CD14-positive monocyte (primary cell): ENCODE measurements at regions not wholly inside any gene's neighbourhood (a gene's known extent, or its start where the extent isn't known, plus 50 kb on each side); places are given as distances from the start of the nearest gene placed in this dataset.

Experiments used
- DNase-seq, 3 donors: peaks; one replicate each; pipeline ENCODE4 v3.0.0-alpha.2; 2011 to 2022
- H2AFZ ChIP-seq: 2 replicates; pipeline ENCODE4 v1.6.0; 2012; ENCODE audit warnings: mild to moderate bottlenecking, low read depth, low read length, inconsistent platforms; ENCODE audit not compliant: insufficient read depth, poor library complexity, severe bottlenecking
- H3K27ac ChIP-seq, 2 donors: 1 replicate in 1 of 2; 2 replicates in 1 of 2; pipeline ENCODE4 v1.5.1; 2012 to 2013; ENCODE audit warnings: low read length in 2 of 2, control low read depth in 1 of 2, inconsistent platforms in 1 of 2, low read depth in 1 of 2, mild to moderate bottlenecking in 1 of 2
- H3K27me3 ChIP-seq, 2 donors: one replicate each; pipeline versions ENCODE4 v1.6.0 to v1.6.1; 2011 to 2013; ENCODE audit warnings: low read length in 2 of 2; ENCODE audit not compliant: control insufficient read depth in 2 of 2, insufficient read depth in 2 of 2
- H3K36me3 ChIP-seq, 2 donors: replicated peaks in 1 of 2; 1 replicate in 1 of 2; 2 replicates in 1 of 2; pipeline versions ENCODE4 v1.5.1 to v1.6.1; 2012 to 2013; ENCODE audit warnings: low read length in 2 of 2, control low read depth in 1 of 2, inconsistent platforms in 1 of 2, mild to moderate bottlenecking in 1 of 2; ENCODE audit not compliant: insufficient read depth in 2 of 2, control insufficient read depth in 1 of 2
- H3K4me1 ChIP-seq, 2 donors: 1 replicate in 1 of 2; 2 replicates in 1 of 2; pipeline versions ENCODE4 v1.5.1 to v1.6.1; 2012 to 2013; ENCODE audit warnings: low read length in 2 of 2, control low read depth in 1 of 2, inconsistent platforms in 1 of 2, mild to moderate bottlenecking in 1 of 2, moderate library complexity in 1 of 2; ENCODE audit not compliant: insufficient read depth in 2 of 2, control insufficient read depth in 1 of 2
- H3K4me2 ChIP-seq: replicated peaks from 2 replicates; pipeline ENCODE3; 2012; ENCODE audit warnings: low read length, moderate library complexity, mild to moderate bottlenecking; ENCODE audit not compliant: poor library complexity, severe bottlenecking; ENCODE audit errors: extremely low read depth
- H3K4me3 ChIP-seq, 3 experiments: fragments of 200-600 bp in 1 of 3; sonication (generic) in 1 of 3; replicated peaks in 1 of 3; 1 replicate in 2 of 3; 2 replicates in 1 of 3; pipeline ENCODE4 v1.5.1; 2011 to 2013; ENCODE audit warnings: low read length in 3 of 3, mild to moderate bottlenecking in 3 of 3, control low read depth in 2 of 3, low read depth in 2 of 3, inconsistent platforms in 1 of 3, moderate library complexity in 1 of 3
- H3K79me2 ChIP-seq: 2 replicates; pipeline ENCODE4 v1.6.0; 2012; ENCODE audit warnings: mild to moderate bottlenecking, control low read depth, inconsistent platforms, low read length, moderate library complexity; ENCODE audit not compliant: insufficient read depth
- H3K9ac ChIP-seq: 2 replicates; pipeline ENCODE4 v1.6.0; 2017; ENCODE audit warnings: low read length, mild to moderate bottlenecking; ENCODE audit not compliant: insufficient read depth, poor library complexity, severe bottlenecking
- H3K9me3 ChIP-seq, 2 donors: replicated peaks in 1 of 2; 1 replicate in 1 of 2; 2 replicates in 1 of 2; pipeline versions ENCODE4 v1.5.1 to v1.6.1; 2012 to 2013; ENCODE audit warnings: low read length in 2 of 2, control low read depth in 1 of 2; ENCODE audit not compliant: control insufficient read depth in 1 of 2, insufficient read depth in 1 of 2
- H4K20me1 ChIP-seq: 2 replicates; pipeline ENCODE4 v1.6.0; 2012; ENCODE audit warnings: mild to moderate bottlenecking, low read length, control low read depth, moderate library complexity; ENCODE audit not compliant: insufficient read depth
- H3K27ac Mint-ChIP-seq, 7 donors: one replicate each; pipeline ENCODE4 v1.8.0; 2020; ENCODE audit warnings: mild to moderate bottlenecking in 7 of 7, mixed read lengths in 7 of 7, moderate library complexity in 6 of 7, inconsistent platforms in 2 of 7
- H3K27me3 Mint-ChIP-seq, 3 donors: one replicate each; pipeline ENCODE4 v1.8.0; 2021 to 2022; ENCODE audit warnings: low read depth in 3 of 3, mild to moderate bottlenecking in 3 of 3, mixed read lengths in 3 of 3, moderate library complexity in 3 of 3, inconsistent platforms in 1 of 3
- H3K36me3 Mint-ChIP-seq, 2 donors: one replicate each; pipeline ENCODE4 v1.8.0; 2020; ENCODE audit warnings: mixed read lengths in 2 of 2, inconsistent platforms in 1 of 2, mild to moderate bottlenecking in 1 of 2
- H3K4me1 Mint-ChIP-seq: one replicate; pipeline ENCODE4 v1.8.0; 2020; ENCODE audit warnings: mild to moderate bottlenecking, mixed read lengths
- H3K4me3 Mint-ChIP-seq, 2 donors: one replicate each; pipeline ENCODE4 v1.8.0; 2020; ENCODE audit warnings: mild to moderate bottlenecking in 2 of 2, mixed read lengths in 2 of 2, moderate library complexity in 1 of 2
- H3K9me3 Mint-ChIP-seq, 7 donors: one replicate each; pipeline ENCODE4 v1.8.0; 2020 to 2022; ENCODE audit warnings: mixed read lengths in 7 of 7, mild to moderate bottlenecking in 6 of 7, moderate library complexity in 6 of 7, inconsistent platforms in 2 of 7
- CTCF ChIP-seq: fragments of 200-600 bp; IDR thresholded peaks from one replicate; pipeline ENCODE4 v1.8.0; 2022; ENCODE audit warnings: antibody characterized with exemption, mild to moderate bottlenecking
- WGBS: methylation state at CpG from one replicate; pipeline ENCODE4 v1.1.5; 2013; ENCODE audit warnings: missing lambda C conversion rate; ENCODE audit not compliant: insufficient coverage; 5-methylcytosine and 5-hydroxymethylcytosine counted together
- intact Hi-C, 2 donors: fragments of 100-400 bp; cut with micrococcal nuclease; formaldehyde crosslinking; loops; one replicate each; pipeline versions ENCODE4 v1.15.0 to v1.15.1; 2023

GRCh38 chr6:129940454-129941195 is 77.8 kb upstream of the L3MBTL3 start:
- Mint-ChIP-seq H3K27ac (no peak overlapping the region), H3K9me3 (peaks cover 0 to 2% (median 0%) of the 10 kb centered on the region in 7 donors), H3K36me3 (no peaks in the 10 kb centered on the region), H3K27me3 (peaks cover 4 to 10% (median 8%) of the 10 kb centered on the region in 3 donors), H3K4me1 (peaks cover 2% of the 10 kb centered on the region), H3K4me3 (no peak overlapping the region)
- H4K20me1 ChIP-seq, result no peaks in the 10 kb centered on the region
- H3K4me2 ChIP-seq, result no peak overlapping the region
- H3K27ac ChIP-seq, result no peak overlapping the region
- no peak for DNase-seq
- no peak overlapping the region for H3K9ac ChIP-seq
- intact Hi-C loops, result no loop called here
- H3K9me3 ChIP-seq, result no peaks in the 10 kb centered on the region
- H3K4me3 ChIP-seq, result no peak overlapping the region
- WGBS, result 86% methylated on average over 2 of the region's 6 CpGs
- no peak for TF ChIP-seq CTCF
- H3K79me2 ChIP-seq, result no peaks in the 10 kb centered on the region
- peaks cover 0 to 3% of the 10 kb centered on the region in 2 donors for H3K4me1 ChIP-seq
- H2AFZ ChIP-seq, result no peak overlapping the region
- H3K36me3 ChIP-seq, result no peaks in the 10 kb centered on the region
- H3K27me3 ChIP-seq, result no peaks in the 10 kb centered on the region

GRCh38 chr6:129938249-129939020 is 77.3 kb upstream of the TMEM244 start:
- TF ChIP-seq CTCF, result no peak
- H3K27me3 Mint-ChIP-seq, result peaks cover 3 to 8% (median 7%) of the 10 kb centered on the region in 3 donors
- H3K4me2 ChIP-seq, result no peak overlapping the region
- H2AFZ ChIP-seq, result no peak overlapping the region
- H3K36me3 ChIP-seq, result no peaks in the 10 kb centered on the region
- no peak overlapping the region for H3K27ac Mint-ChIP-seq
- no peaks in the 10 kb centered on the region for H4K20me1 ChIP-seq
- no peak overlapping the region for H3K4me3 Mint-ChIP-seq
- no peak overlapping the region for H3K27ac ChIP-seq
- no peaks in the 10 kb centered on the region for H3K27me3 ChIP-seq
- H3K4me1 Mint-ChIP-seq, result peaks cover 2% of the 10 kb centered on the region
- no peak overlapping the region for H3K4me3 ChIP-seq
- no peak overlapping the region for H3K9ac ChIP-seq
- no peaks in the 10 kb centered on the region for H3K9me3 ChIP-seq
- WGBS, result no CpG with 5 or more reads among the region's 8 CpGs
- intact Hi-C loops, result loop anchor here in 1 of 2 donors (5.0 to 10.0 kb wide), 2 partner anchors 41 to 344 kb away; no protein-coding TSS in a partner anchor
- no peak for DNase-seq
- peaks cover 0 to 3% of the 10 kb centered on the region in 2 donors for H3K4me1 ChIP-seq
- H3K36me3 Mint-ChIP-seq, result no peaks in the 10 kb centered on the region
- H3K79me2 ChIP-seq, result no peaks in the 10 kb centered on the region
- H3K9me3 Mint-ChIP-seq, result no peaks in the 10 kb centered on the region
